ENCODE measurements at regions not wholly inside any gene's neighbourhood (a gene's known extent, or its start where the extent isn't known, plus 50 kb on each side); places are given as distances from the start of the nearest gene placed in this dataset.

DNA sequence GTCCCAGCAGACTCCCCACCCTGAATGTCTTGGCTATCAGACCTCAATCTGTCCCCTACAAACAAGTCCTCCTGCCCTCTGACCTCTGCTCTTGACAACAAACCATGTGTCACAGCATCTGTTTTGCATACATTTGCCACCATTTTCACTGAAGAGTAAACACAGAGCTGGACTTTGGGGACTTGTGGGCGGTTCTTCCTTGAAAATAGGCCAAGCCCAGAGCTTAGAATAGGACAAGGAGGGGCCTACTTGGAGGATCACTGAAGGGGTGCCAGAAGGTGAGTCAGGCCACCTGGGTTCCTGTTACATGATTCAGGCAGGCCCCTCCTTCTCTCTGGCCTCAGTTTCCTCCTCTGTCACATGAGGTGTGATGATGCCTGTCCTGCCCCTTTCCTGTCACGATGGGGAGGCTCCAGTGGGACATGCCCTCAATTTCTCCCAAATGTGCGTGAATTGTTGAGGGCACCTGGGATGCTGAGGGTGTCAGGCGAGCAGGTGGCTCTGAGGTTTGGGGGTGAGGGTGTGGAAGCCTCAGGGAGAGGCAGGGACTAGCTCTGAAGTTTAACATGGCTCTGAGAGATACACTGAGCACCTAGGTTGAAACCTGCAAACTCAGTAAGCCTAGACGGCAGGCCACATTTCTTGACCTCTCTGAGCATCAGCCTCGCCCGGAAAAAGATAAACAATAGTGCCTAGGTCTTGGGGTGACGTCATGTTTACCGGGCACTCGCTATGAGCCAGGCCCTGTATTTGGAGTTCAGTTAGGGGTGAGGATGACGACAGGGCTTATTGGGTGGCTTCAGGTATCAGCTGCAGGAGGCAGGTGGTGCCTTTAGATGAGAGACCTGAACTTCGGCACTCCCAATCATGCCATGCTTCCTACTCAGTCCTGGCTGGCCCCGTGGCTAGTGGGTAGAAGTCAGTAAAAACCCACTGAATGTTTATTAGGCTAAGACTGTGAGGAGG is 107.6 kb upstream of the PITX1 start:
- TF ChIP-seq, protein P1, sequence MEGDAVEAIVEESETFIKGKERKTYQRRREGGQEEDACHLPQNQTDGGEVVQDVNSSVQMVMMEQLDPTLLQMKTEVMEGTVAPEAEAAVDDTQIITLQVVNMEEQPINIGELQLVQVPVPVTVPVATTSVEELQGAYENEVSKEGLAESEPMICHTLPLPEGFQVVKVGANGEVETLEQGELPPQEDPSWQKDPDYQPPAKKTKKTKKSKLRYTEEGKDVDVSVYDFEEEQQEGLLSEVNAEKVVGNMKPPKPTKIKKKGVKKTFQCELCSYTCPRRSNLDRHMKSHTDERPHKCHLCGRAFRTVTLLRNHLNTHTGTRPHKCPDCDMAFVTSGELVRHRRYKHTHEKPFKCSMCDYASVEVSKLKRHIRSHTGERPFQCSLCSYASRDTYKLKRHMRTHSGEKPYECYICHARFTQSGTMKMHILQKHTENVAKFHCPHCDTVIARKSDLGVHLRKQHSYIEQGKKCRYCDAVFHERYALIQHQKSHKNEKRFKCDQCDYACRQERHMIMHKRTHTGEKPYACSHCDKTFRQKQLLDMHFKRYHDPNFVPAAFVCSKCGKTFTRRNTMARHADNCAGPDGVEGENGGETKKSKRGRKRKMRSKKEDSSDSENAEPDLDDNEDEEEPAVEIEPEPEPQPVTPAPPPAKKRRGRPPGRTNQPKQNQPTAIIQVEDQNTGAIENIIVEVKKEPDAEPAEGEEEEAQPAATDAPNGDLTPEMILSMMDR (IDR thresholded peaks at IDR 0.05; ENCODE audit: insufficient read depth, low read length, poor library complexity, severe bottlenecking) = no peak
- TF ChIP-seq EZH2phosphoT487 (conservative IDR thresholded peaks at IDR 0.05; ENCODE audit: low read length) = no peak

Data from SU-DHL-6 (cell line).